ENCODE measurements at regions not wholly inside any gene's neighbourhood (a gene's known extent, or its start where the extent isn't known, plus 50 kb on each side); places are given as distances from the start of the nearest gene placed in this dataset.

DNA sequence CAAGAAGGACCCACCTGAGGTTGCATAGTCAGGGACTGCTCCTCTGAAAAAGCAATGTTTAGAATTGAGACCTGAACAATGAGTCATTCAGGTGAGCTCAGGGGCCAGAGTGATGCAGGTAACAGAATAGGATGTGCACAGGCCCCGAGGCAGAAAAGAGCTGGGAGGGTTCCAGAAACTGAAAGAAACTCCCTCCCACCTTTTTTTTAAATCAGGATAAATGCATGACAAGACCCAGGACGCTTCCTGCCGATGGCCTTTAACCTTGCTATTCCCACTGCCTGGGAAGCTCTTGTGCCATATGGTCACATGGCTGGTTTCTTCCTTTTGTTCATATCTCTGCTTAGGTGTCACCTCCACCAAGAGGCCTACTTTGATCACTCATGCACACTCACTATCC is 214.2 kb upstream of the ZBED5 start (continued):
- TF ChIP-seq HSF1 (IDR thresholded peaks at IDR 0.05; ENCODE audit: low read depth, low read length) (no peak), SRF (IDR thresholded peaks at IDR 0.05; ENCODE audit: low read depth in 2 of 2, low read length in 2 of 2) (no peak), TCF3 (IDR thresholded peaks at IDR 0.05; ENCODE audit: borderline replicate concordance, insufficient read depth, low read depth, low read length) (no peak), SREBF1 (IDR thresholded peaks at IDR 0.05; ENCODE audit: low read length) (no peak), GATAD2B (conservative IDR thresholded peaks at IDR 0.05; ENCODE audit: low read depth) (no peak), CREB1 (IDR thresholded peaks at IDR 0.05; ENCODE audit: low read depth) (no peak)
- TF ChIP-seq, protein P1, sequence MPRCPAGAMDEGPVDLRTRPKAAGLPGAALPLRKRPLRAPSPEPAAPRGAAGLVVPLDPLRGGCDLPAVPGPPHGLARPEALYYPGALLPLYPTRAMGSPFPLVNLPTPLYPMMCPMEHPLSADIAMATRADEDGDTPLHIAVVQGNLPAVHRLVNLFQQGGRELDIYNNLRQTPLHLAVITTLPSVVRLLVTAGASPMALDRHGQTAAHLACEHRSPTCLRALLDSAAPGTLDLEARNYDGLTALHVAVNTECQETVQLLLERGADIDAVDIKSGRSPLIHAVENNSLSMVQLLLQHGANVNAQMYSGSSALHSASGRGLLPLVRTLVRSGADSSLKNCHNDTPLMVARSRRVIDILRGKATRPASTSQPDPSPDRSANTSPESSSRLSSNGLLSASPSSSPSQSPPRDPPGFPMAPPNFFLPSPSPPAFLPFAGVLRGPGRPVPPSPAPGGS (IDR thresholded peaks at IDR 0.05; ENCODE audit: borderline replicate concordance, insufficient read depth, low read depth, low read length, poor library complexity, severe bottlenecking) = no peak

DNA sequence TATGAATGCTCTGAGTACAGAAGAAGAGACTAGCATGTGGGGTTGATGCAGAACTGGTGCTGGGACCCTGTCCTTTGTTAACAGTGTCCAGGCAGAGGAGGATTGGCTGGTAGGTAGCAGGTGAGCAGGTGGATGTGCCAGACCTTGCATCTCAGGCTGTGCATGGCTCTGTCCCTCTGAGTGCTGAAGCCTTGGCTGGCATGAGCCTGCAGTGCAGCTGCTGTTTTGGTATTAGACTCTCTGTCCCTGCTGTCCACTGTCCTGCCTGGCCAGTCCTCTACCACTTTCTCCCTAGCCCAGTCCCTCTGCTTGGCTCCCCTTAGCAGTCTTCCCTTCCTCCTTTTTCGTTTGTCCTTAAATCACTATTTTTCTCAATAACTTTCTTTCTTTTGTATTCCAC is 213.6 kb upstream of the ZBED5 start:
- ChIA-PET RAD21 (ENCODE audit: unreplicated experiment) (no interaction called here), POLR2A (no interaction called here), CTCF (no interaction called here), SMC1A (ENCODE audit: uncharacterized antibody, unreplicated experiment) (interaction anchor here (0.6 to 1.0 kb wide), 2 partner anchors 33 to 176 kb away, joined by 3 read pairs; no protein-coding TSS in a partner anchor)
- H3K79me2 ChIP-seq (ENCODE audit: control insufficient read depth, insufficient read depth, low read length) = no peaks in the 10 kb centered on the region
- H3K4me2 ChIP-seq (ENCODE audit: control insufficient read depth, insufficient read depth) = no peak overlapping the region
- BruUV-seq (replicated peaks) = no TSS peak
- H3K9me3 ChIP-seq (replicated peaks; ENCODE audit: control insufficient read depth, insufficient read depth, low read length) = no peaks in the 10 kb centered on the region
- ATAC-seq = no peak
- no peak overlapping the region for H3K4me3 ChIP-seq
- FAIRE-seq = no peak
- H2AFZ ChIP-seq (ENCODE audit: control insufficient read depth, low read depth, low read length) = no peak overlapping the region
- H4K20me1 ChIP-seq (ENCODE audit: control insufficient read depth, insufficient read depth) = no peaks in the 10 kb centered on the region
- DNase-seq (ENCODE audit: low read depth, low spot score) = no peak
- 0% methylated on average over 1 of the region's 1 CpG for WGBS (ENCODE audit: insufficient coverage, insufficient replicate concordance, low lambda C conversion rate, missing lambda C conversion rate)
- in situ Hi-C loops (cut with MboI) (no loop called here), intact Hi-C loops (cut with micrococcal nuclease; ENCODE audit: unreplicated experiment) (no loop called here)
- H3K36me3 ChIP-seq (ENCODE audit: control insufficient read depth in 2 of 2, insufficient read depth in 2 of 2, low read length in 1 of 2) = no peaks in the 10 kb centered on the region
- no peak for TF ChIP-seq ESRRA (IDR thresholded peaks at IDR 0.05; ENCODE audit: low read length)
- TF ChIP-seq CHD2 (IDR thresholded peaks at IDR 0.05; ENCODE audit: borderline replicate concordance, low read depth, low read length) = no peak
- no peak for TF ChIP-seq TCF7 (IDR thresholded peaks at IDR 0.05; ENCODE audit: borderline replicate concordance)
- TF ChIP-seq SPI1 (IDR thresholded peaks at IDR 0.05; ENCODE audit: borderline replicate concordance, insufficient read depth, low read depth, low read length) = no peak
- TF ChIP-seq KDM1A (IDR thresholded peaks at IDR 0.05; ENCODE audit: borderline replicate concordance) = no peak
- TF ChIP-seq LARP7 (IDR thresholded peaks at IDR 0.05) = no peak
- TF ChIP-seq SMARCA5 (IDR thresholded peaks at IDR 0.05) = no peak
- H3K9ac ChIP-seq (ENCODE audit: control insufficient read depth, insufficient read depth, low read length) = no peak overlapping the region
- no peaks in the 10 kb centered on the region for H3K4me1 ChIP-seq (ENCODE audit: control insufficient read depth, insufficient read depth, low read length)
- no peaks in the 10 kb centered on the region; a peak in 1 of 4 replicates for H3K27me3 ChIP-seq (replicated peaks in 1 of 2; ENCODE audit: control insufficient read depth in 2 of 2, insufficient read depth in 2 of 2, low read length in 1 of 2)
- H3K27ac ChIP-seq (ENCODE audit: control insufficient read depth, insufficient read depth) = no peak overlapping the region
